ENCODE measurements at regions not wholly inside any gene's neighbourhood (a gene's known extent, or its start where the extent isn't known, plus 50 kb on each side); places are given as distances from the start of the nearest gene placed in this dataset.
A peak's percentile ranks its signal among the peaks of the same experiment; 100 is the strongest.

- Histone ChIP-seq H3K79me2 (ENCODE audit: insufficient read depth, low read length) (no peaks in the 10 kb centered on the region), H3K4me3 (ENCODE audit: insufficient read depth, low read depth, low read length) (no peak overlapping the region), H3K27ac (ENCODE audit: low read depth, low read length) (no peak overlapping the region), H3K36me3 (ENCODE audit: insufficient read depth, low read length) (no peaks in the 10 kb centered on the region), H4K20me1 (ENCODE audit: insufficient read depth, low read length) (no peaks in the 10 kb centered on the region), H3K27me3 (ENCODE audit: insufficient read depth, low read length) (no peaks in the 10 kb centered on the region), H3K4me1 (ENCODE audit: insufficient read depth, low read length) (peaks cover 6% of the 10 kb centered on the region), H3K9ac (ENCODE audit: low read length) (no peak overlapping the region), H3K4me2 (ENCODE audit: low read length) (no peak overlapping the region), H2AFZ (ENCODE audit: low read depth, low read length) (no peak overlapping the region), H3K9me3 (ENCODE audit: insufficient read depth, low read depth, low read length) (no peaks in the 10 kb centered on the region)
- no peak for TF ChIP-seq EZH2 (IDR thresholded peaks at IDR 0.05; ENCODE audit: insufficient read depth, low read length)
- no peak for TF ChIP-seq CTCF (IDR thresholded peaks at IDR 0.05; ENCODE audit: insufficient read depth, low read depth, low read length)
- Mint-ChIP-seq H3K36me3 (ENCODE audit: low read depth, unreplicated experiment) (no peaks in the 10 kb centered on the region), H3K27me3 (ENCODE audit: low read depth, unreplicated experiment) (no peaks in the 10 kb centered on the region), H3K4me3 (ENCODE audit: unreplicated experiment) (no peak overlapping the region), H3K4me1 (ENCODE audit: low read depth, unreplicated experiment) (peaks cover 8% of the 10 kb centered on the region), H3K27ac (ENCODE audit: unreplicated experiment) (no peak overlapping the region), H3K9me3 (ENCODE audit: unreplicated experiment) (peaks cover 2% of the 10 kb centered on the region)
- FAIRE-seq = no peak
- DNase-seq (ENCODE audit: low read depth) = no peak
Observed at GRCh38 chr7:117944886-117945285, 71.6 kb upstream of the CTTNBP2 start.

GRCh38 chr7:117946151-117946633, 73.0 kb upstream of the CTTNBP2 start:
- peak; percentile 6 for DNase-seq (ENCODE audit: low read depth)
- no peak for FAIRE-seq
- H3K9me3 Mint-ChIP-seq (ENCODE audit: unreplicated experiment) = peaks cover 2% of the 10 kb centered on the region
- Histone ChIP-seq H3K27me3 (ENCODE audit: insufficient read depth, low read length) (no peaks in the 10 kb centered on the region), H3K9me3 (ENCODE audit: insufficient read depth, low read depth, low read length) (no peaks in the 10 kb centered on the region), H2AFZ (ENCODE audit: low read depth, low read length) (no peak overlapping the region), H3K4me1 (ENCODE audit: insufficient read depth, low read length) (peaks cover 6% of the 10 kb centered on the region), H3K36me3 (ENCODE audit: insufficient read depth, low read length) (no peaks in the 10 kb centered on the region), H4K20me1 (ENCODE audit: insufficient read depth, low read length) (no peaks in the 10 kb centered on the region), H3K27ac (ENCODE audit: low read depth, low read length) (no peak overlapping the region), H3K79me2 (ENCODE audit: insufficient read depth, low read length) (no peaks in the 10 kb centered on the region), H3K4me3 (ENCODE audit: insufficient read depth, low read depth, low read length) (no peak overlapping the region), H3K4me2 (ENCODE audit: low read length) (no peak overlapping the region), H3K9ac (ENCODE audit: low read length) (no peak overlapping the region)
- no peak overlapping the region for H3K4me3 Mint-ChIP-seq (ENCODE audit: unreplicated experiment)
- TF ChIP-seq CTCF (IDR thresholded peaks at IDR 0.05; ENCODE audit: insufficient read depth, low read depth, low read length) = no peak
- no peak for TF ChIP-seq EZH2 (IDR thresholded peaks at IDR 0.05; ENCODE audit: insufficient read depth, low read length)
- no peaks in the 10 kb centered on the region for H3K36me3 Mint-ChIP-seq (ENCODE audit: low read depth, unreplicated experiment)
- no peaks in the 10 kb centered on the region for H3K27me3 Mint-ChIP-seq (ENCODE audit: low read depth, unreplicated experiment)
- H3K4me1 Mint-ChIP-seq (ENCODE audit: low read depth, unreplicated experiment) = peaks cover 10% of the 10 kb centered on the region
- H3K27ac Mint-ChIP-seq (ENCODE audit: unreplicated experiment) = no peak overlapping the region

GRCh38 chr7:117949232-117949631, 76.0 kb upstream of the CTTNBP2 start:
- Mint-ChIP-seq H3K27ac (ENCODE audit: unreplicated experiment) (no peak overlapping the region), H3K36me3 (ENCODE audit: low read depth, unreplicated experiment) (no peaks in the 10 kb centered on the region), H3K27me3 (ENCODE audit: low read depth, unreplicated experiment) (no peaks in the 10 kb centered on the region), H3K4me1 (ENCODE audit: low read depth, unreplicated experiment) (peaks cover 17% of the 10 kb centered on the region), H3K9me3 (ENCODE audit: unreplicated experiment) (peaks cover 2% of the 10 kb centered on the region), H3K4me3 (ENCODE audit: unreplicated experiment) (no peak overlapping the region)
- Histone ChIP-seq H3K4me3 (ENCODE audit: insufficient read depth, low read depth, low read length) (no peak overlapping the region), H3K79me2 (ENCODE audit: insufficient read depth, low read length) (no peaks in the 10 kb centered on the region), H2AFZ (ENCODE audit: low read depth, low read length) (no peak overlapping the region), H3K4me2 (ENCODE audit: low read length) (no peak overlapping the region), H4K20me1 (ENCODE audit: insufficient read depth, low read length) (no peaks in the 10 kb centered on the region), H3K27ac (ENCODE audit: low read depth, low read length) (no peak overlapping the region), H3K27me3 (ENCODE audit: insufficient read depth, low read length) (no peaks in the 10 kb centered on the region), H3K36me3 (ENCODE audit: insufficient read depth, low read length) (no peaks in the 10 kb centered on the region), H3K9me3 (ENCODE audit: insufficient read depth, low read depth, low read length) (no peaks in the 10 kb centered on the region), H3K4me1 (ENCODE audit: insufficient read depth, low read length) (peaks cover 6% of the 10 kb centered on the region), H3K9ac (ENCODE audit: low read length) (no peak overlapping the region)
- TF ChIP-seq CTCF (IDR thresholded peaks at IDR 0.05; ENCODE audit: insufficient read depth, low read depth, low read length) = no peak
- TF ChIP-seq EZH2 (IDR thresholded peaks at IDR 0.05; ENCODE audit: insufficient read depth, low read length) = no peak
- DNase-seq (ENCODE audit: low read depth) = peak; percentile 13
- FAIRE-seq = no peak

Measured in astrocyte (in vitro differentiated cells and primary cell).